ENCODE measurements at regions not wholly inside any gene's neighbourhood (a gene's known extent, or its start where the extent isn't known, plus 50 kb on each side); places are given as distances from the start of the nearest gene placed in this dataset.

DNA sequence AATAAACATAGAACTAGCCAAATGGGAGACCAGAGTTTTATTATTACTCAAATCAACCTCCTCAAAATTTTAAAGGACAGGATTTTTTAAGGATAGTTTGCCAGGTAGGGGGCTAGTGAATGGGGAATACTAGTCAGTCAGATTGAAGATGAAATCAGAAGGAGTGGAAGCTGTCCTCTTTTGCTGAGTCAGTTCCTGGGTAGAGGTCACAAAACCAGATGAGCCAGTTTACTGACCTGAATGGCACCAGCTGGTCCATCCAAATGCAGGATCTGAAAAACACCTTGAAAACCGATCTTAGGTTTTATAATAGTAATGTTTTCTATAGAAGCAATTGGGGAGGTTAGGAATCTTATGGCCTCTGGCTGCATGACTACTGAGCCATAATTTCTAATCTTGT is 558.2 kb downstream of the PKHD1 start:
- Histone ChIP-seq H3K9me3 (no peaks in the 10 kb centered on the region), H3K27me3 (no peaks in the 10 kb centered on the region), H3K36me3 (no peaks in the 10 kb centered on the region), H3K4me3 (no peak overlapping the region), H3K27ac (replicated peaks in 1 of 4) (no peak overlapping the region), H3K4me1 (no peaks in the 10 kb centered on the region)
- TF ChIP-seq CTCF (IDR thresholded peaks at IDR 0.05) (no peak), POLR2A (IDR thresholded peaks at IDR 0.05; ENCODE audit: low read depth) (no peak), POLR2AphosphoS5 (IDR thresholded peaks at IDR 0.05) (no peak), EP300 (IDR thresholded peaks at IDR 0.05) (no peak)
- intact Hi-C loops (cut with DNase I): no loop called here
- no peak for DNase-seq (ENCODE audit: extremely low spot score)
- WGBS: 88% methylated on average over 1 of the region's 1 CpG

DNA sequence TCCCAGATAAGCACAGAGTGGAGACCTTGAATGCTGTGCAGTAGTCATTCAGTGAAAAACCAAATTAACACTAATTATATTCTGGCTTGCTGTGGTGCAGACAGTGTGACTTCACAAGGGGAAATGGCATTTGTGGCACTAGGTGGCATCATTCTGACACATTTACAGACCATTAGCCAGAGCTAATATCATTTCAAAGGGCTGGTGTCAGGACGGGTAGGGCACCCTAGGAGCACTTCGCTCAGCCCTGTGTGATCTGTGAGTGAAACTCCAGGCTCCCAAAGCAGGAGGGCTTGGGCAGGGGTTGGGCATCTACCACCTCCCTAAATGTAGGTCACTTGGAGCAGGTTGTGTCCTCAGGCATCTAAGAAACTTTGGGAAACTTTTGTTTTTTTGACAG is 555.8 kb downstream of the PKHD1 start:
- Histone ChIP-seq H3K27me3 (no peaks in the 10 kb centered on the region), H3K9me3 (no peaks in the 10 kb centered on the region), H3K36me3 (no peaks in the 10 kb centered on the region), H3K27ac (replicated peaks in 1 of 4) (no peak overlapping the region), H3K4me3 (no peak overlapping the region), H3K4me1 (no peaks in the 10 kb centered on the region)
- WGBS: no CpG with 5 or more reads among the region's 2 CpGs
- TF ChIP-seq EP300 (IDR thresholded peaks at IDR 0.05) (no peak), CTCF (IDR thresholded peaks at IDR 0.05) (no peak), POLR2A (IDR thresholded peaks at IDR 0.05; ENCODE audit: low read depth) (no peak), POLR2AphosphoS5 (IDR thresholded peaks at IDR 0.05) (no peak)
- no peak for DNase-seq (ENCODE audit: extremely low spot score)
- intact Hi-C loops (cut with DNase I): no loop called here

GRCh38 chr6:51533962-51534361 is 553.5 kb downstream of the PKHD1 start:
- TF ChIP-seq CTCF (IDR thresholded peaks at IDR 0.05): no peak
- TF ChIP-seq POLR2A (IDR thresholded peaks at IDR 0.05; ENCODE audit: low read depth): no peak
- TF ChIP-seq POLR2AphosphoS5 (IDR thresholded peaks at IDR 0.05): no peak
- no peak for TF ChIP-seq EP300 (IDR thresholded peaks at IDR 0.05)
- Histone ChIP-seq H3K36me3 (no peaks in the 10 kb centered on the region), H3K4me1 (no peaks in the 10 kb centered on the region), H3K27me3 (no peaks in the 10 kb centered on the region), H3K4me3 (no peak overlapping the region), H3K9me3 (no peaks in the 10 kb centered on the region), H3K27ac (replicated peaks in 1 of 4) (no peak overlapping the region)
- 92% methylated on average over 3 of the region's 3 CpGs for WGBS
- no peak for DNase-seq (ENCODE audit: extremely low spot score)
- intact Hi-C loops (cut with DNase I): no loop called here

DNA sequence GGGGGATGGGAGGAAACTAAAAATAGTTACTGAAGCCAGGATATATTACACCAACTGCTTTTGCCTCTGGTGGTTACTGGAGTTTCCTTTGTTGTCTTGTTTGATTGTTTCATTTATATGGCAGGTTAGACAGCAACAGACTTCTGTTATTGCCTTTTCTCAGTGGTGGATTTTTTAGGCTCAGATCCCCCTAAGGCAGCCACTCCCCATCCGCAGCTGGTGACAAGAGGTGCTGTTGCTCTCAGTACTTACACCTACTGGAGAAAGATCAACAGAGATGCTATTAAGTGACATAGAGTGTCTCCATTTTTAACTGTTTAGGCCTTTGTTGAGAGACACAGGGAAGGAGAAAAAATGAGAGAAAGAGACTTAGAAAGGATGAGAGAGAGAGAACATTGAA is 552.1 kb downstream of the PKHD1 start:
- Histone ChIP-seq H3K27me3 (peaks cover 0 to 2% (median 0%) of the 10 kb centered on the region in 4 donors), H3K27ac (replicated peaks in 1 of 4) (no peak overlapping the region), H3K4me3 (no peak overlapping the region), H3K36me3 (no peaks in the 10 kb centered on the region), H3K4me1 (no peaks in the 10 kb centered on the region), H3K9me3 (no peaks in the 10 kb centered on the region)
- TF ChIP-seq POLR2A (IDR thresholded peaks at IDR 0.05; ENCODE audit: low read depth): no peak
- TF ChIP-seq EP300 (IDR thresholded peaks at IDR 0.05): no peak
- TF ChIP-seq CTCF (IDR thresholded peaks at IDR 0.05): no peak
- TF ChIP-seq POLR2AphosphoS5 (IDR thresholded peaks at IDR 0.05): no peak
- 43% methylated on average over 1 of the region's 1 CpG for WGBS
- intact Hi-C loops (cut with DNase I): no loop called here
- DNase-seq (ENCODE audit: extremely low spot score): no peak

GRCh38 chr6:51536728-51537127 is 550.7 kb downstream of the PKHD1 start:
- no peaks in the 10 kb centered on the region for H3K36me3 ChIP-seq
- no peak overlapping the region for H3K27ac ChIP-seq (replicated peaks in 1 of 4)
- H3K4me1 ChIP-seq: no peaks in the 10 kb centered on the region
- H3K9me3 ChIP-seq: no peaks in the 10 kb centered on the region
- DNase-seq (ENCODE audit: extremely low spot score): no peak
- WGBS: 86% methylated on average over 2 of the region's 2 CpGs
- intact Hi-C loops (cut with DNase I): no loop called here
- H3K27me3 ChIP-seq: peaks cover 0 to 4% (median 0%) of the 10 kb centered on the region in 4 donors
- no peak overlapping the region for H3K4me3 ChIP-seq
- TF ChIP-seq POLR2AphosphoS5 (IDR thresholded peaks at IDR 0.05): no peak
- no peak for TF ChIP-seq EP300 (IDR thresholded peaks at IDR 0.05)
- TF ChIP-seq CTCF (IDR thresholded peaks at IDR 0.05): no peak
- TF ChIP-seq POLR2A (IDR thresholded peaks at IDR 0.05; ENCODE audit: low read depth): no peak
